DOHH2 (cell line): ENCODE measurements at regions not wholly inside any gene's neighbourhood (a gene's known extent, or its start where the extent isn't known, plus 50 kb on each side); places are given as distances from the start of the nearest gene placed in this dataset.

Experiments
- EZH2phosphoT487 ChIP-seq: fragments of 200-600 bp; sonication (generic); IDR thresholded peaks from 2 replicates; pipeline ENCODE4 v1.6.1; 2017; ENCODE audit warnings: borderline replicate concordance, mild to moderate bottlenecking, antibody characterized with exemption, low read length, moderate library complexity, mixed read lengths
- TF ChIP-seq, protein P1 (sequence below): fragments of 200-600 bp; sonication (generic); IDR thresholded peaks from one replicate; pipeline ENCODE4 v1.5.1; 2014; ENCODE audit warnings: antibody characterized with exemption, mild to moderate bottlenecking, low read depth, low read length; ENCODE audit not compliant: poor library complexity, severe bottlenecking

DNA sequence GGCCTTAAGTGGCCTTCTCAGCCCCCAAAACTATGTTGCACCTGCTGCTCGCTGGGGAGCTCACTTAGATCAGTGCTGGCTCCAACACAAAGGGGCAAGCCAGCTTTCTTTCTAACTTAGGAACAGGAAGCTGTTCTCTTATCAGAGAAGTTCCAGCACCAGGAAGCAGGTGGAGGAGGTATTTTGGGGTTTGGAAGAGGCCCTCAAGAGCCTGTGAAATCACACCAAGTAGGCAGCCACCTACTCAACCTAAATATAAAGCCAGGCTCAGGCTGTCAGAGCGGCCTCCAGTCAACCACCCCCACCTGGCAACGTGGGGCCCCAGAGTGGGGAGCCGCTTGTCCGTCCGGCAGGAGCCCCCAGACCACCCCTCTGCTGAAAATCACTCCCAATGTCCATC, 152.8 kb downstream of the OLFM1 start:
- TF ChIP-seq, protein P1, sequence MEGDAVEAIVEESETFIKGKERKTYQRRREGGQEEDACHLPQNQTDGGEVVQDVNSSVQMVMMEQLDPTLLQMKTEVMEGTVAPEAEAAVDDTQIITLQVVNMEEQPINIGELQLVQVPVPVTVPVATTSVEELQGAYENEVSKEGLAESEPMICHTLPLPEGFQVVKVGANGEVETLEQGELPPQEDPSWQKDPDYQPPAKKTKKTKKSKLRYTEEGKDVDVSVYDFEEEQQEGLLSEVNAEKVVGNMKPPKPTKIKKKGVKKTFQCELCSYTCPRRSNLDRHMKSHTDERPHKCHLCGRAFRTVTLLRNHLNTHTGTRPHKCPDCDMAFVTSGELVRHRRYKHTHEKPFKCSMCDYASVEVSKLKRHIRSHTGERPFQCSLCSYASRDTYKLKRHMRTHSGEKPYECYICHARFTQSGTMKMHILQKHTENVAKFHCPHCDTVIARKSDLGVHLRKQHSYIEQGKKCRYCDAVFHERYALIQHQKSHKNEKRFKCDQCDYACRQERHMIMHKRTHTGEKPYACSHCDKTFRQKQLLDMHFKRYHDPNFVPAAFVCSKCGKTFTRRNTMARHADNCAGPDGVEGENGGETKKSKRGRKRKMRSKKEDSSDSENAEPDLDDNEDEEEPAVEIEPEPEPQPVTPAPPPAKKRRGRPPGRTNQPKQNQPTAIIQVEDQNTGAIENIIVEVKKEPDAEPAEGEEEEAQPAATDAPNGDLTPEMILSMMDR = no peak
- TF ChIP-seq EZH2phosphoT487 = no peak
